Liver (tissue), 8 donors: ENCODE measurements at regions not wholly inside any gene's neighbourhood (a gene's known extent, or its start where the extent isn't known, plus 50 kb on each side); places are given as distances from the start of the nearest gene placed in this dataset.

Experiments
- DNase-seq: peaks from one replicate; pipeline ENCODE4 v3.0.0-alpha.2; 2017; ENCODE audit warnings: low spot score
- H3K27ac ChIP-seq, 2 donors: one replicate each; pipeline ENCODE4 v1.7.0; 2013; ENCODE audit warnings: inconsistent platforms in 2 of 2, low read length in 2 of 2, control low read depth in 1 of 2, low read depth in 1 of 2, mild to moderate bottlenecking in 1 of 2
- H3K27me3 ChIP-seq, 4 donors: one replicate each; pipeline versions ENCODE4 v1.6.1 to v1.7.0; 2013; ENCODE audit warnings: low read length in 3 of 4, inconsistent platforms in 1 of 4, mild to moderate bottlenecking in 1 of 4, moderate library complexity in 1 of 4; ENCODE audit not compliant: control insufficient read depth in 4 of 4, insufficient read depth in 4 of 4
- H3K36me3 ChIP-seq, 4 donors: one replicate each; pipeline versions ENCODE4 v1.6.1 to v1.7.0; 2013; ENCODE audit warnings: low read length in 3 of 4, mild to moderate bottlenecking in 3 of 4, low read depth in 1 of 4, moderate library complexity in 1 of 4; ENCODE audit not compliant: control insufficient read depth in 4 of 4, insufficient read depth in 3 of 4
- H3K4me1 ChIP-seq, 4 donors: one replicate each; pipeline versions ENCODE4 v1.6.1 to v1.7.0; 2013; ENCODE audit warnings: low read length in 3 of 4, mild to moderate bottlenecking in 3 of 4, moderate library complexity in 1 of 4; ENCODE audit not compliant: control insufficient read depth in 4 of 4, insufficient read depth in 4 of 4
- H3K4me3 ChIP-seq, 3 donors: one replicate each; pipeline versions ENCODE4 v1.6.1 to v1.7.0; 2013; ENCODE audit warnings: low read length in 3 of 3, control low read depth in 1 of 3, low read depth in 1 of 3, mild to moderate bottlenecking in 1 of 3
- H3K9ac ChIP-seq, 2 donors: one replicate each; pipeline ENCODE4 v1.7.0; 2013; ENCODE audit warnings: low read length in 2 of 2, mild to moderate bottlenecking in 2 of 2, moderate library complexity in 2 of 2, control low read depth in 1 of 2, low read depth in 1 of 2
- H3K9me3 ChIP-seq, 4 donors: one replicate each; pipeline versions ENCODE4 v1.6.1 to v1.7.0; 2013; ENCODE audit warnings: low read length in 3 of 4; ENCODE audit not compliant: control insufficient read depth in 4 of 4
- EGR1 ChIP-seq, 2 donors: IDR thresholded peaks; 2 replicates each; pipeline ENCODE4 v1.6.1; 2016 to 2018; ENCODE audit warnings: antibody characterized with exemption in 2 of 2, low read depth in 2 of 2
- FOXA1 ChIP-seq: IDR thresholded peaks from 2 replicates; pipeline ENCODE4 v1.6.1; 2016; ENCODE audit warnings: antibody characterized with exemption
- FOXA2 ChIP-seq: IDR thresholded peaks from 2 replicates; pipeline ENCODE4 v1.6.1; 2016; ENCODE audit warnings: antibody characterized with exemption
- GABPA ChIP-seq, 2 donors: IDR thresholded peaks in 1 of 2; conservative IDR thresholded peaks in 1 of 2; 2 replicates each; pipeline ENCODE4 v1.6.1; 2016; ENCODE audit warnings: antibody characterized with exemption in 2 of 2, mild to moderate bottlenecking in 1 of 2, moderate library complexity in 1 of 2
- HNF4A ChIP-seq, 2 donors: conservative IDR thresholded peaks; 2 replicates each; pipeline ENCODE4 v1.6.1; 2016; ENCODE audit warnings: antibody characterized with exemption in 2 of 2, mild to moderate bottlenecking in 2 of 2
- HNF4G ChIP-seq: IDR thresholded peaks from 2 replicates; pipeline ENCODE4 v1.6.1; 2016; ENCODE audit warnings: antibody characterized with exemption
- JUND ChIP-seq, 2 donors: IDR thresholded peaks; 2 replicates each; pipeline ENCODE4 v1.6.1; 2016; ENCODE audit warnings: antibody characterized with exemption in 2 of 2
- NR2F2 ChIP-seq: IDR thresholded peaks from 2 replicates; pipeline ENCODE4 v1.6.1; 2016; ENCODE audit warnings: antibody characterized with exemption
- RAD21 ChIP-seq, 2 donors: IDR thresholded peaks; 2 replicates each; pipeline ENCODE4 v1.6.1; 2016; ENCODE audit warnings: antibody characterized with exemption in 2 of 2, mild to moderate bottlenecking in 2 of 2
- RXRA ChIP-seq, 2 donors: IDR thresholded peaks; 2 replicates each; pipeline ENCODE4 v1.6.1; 2017 to 2018; ENCODE audit warnings: antibody characterized with exemption in 2 of 2, mild to moderate bottlenecking in 1 of 2
- SP1 ChIP-seq: IDR thresholded peaks from 2 replicates; pipeline ENCODE4 v1.6.1; 2018; ENCODE audit warnings: antibody characterized with exemption, mild to moderate bottlenecking
- TAF1 ChIP-seq: conservative IDR thresholded peaks from 2 replicates; pipeline ENCODE4 v1.6.1; 2016; ENCODE audit warnings: antibody characterized with exemption, mild to moderate bottlenecking
- YY1 ChIP-seq: IDR thresholded peaks from 2 replicates; pipeline ENCODE4 v1.6.1; 2016; ENCODE audit warnings: antibody characterized with exemption, mild to moderate bottlenecking
- WGBS: extraction: QIAGEN DNeasy Blood & Tissue Kit; methylation state at CpG from one replicate; pipeline ENCODE4 v1.1.7; 2013; 5-methylcytosine and 5-hydroxymethylcytosine counted together
- TF ChIP-seq, protein P1 (sequence below): IDR thresholded peaks from 2 replicates; pipeline ENCODE4 v1.6.1; 2016; ENCODE audit warnings: antibody characterized with exemption
- TF ChIP-seq, protein P2 (sequence below): fragments of 150-350 bp; IDR thresholded peaks from 2 replicates; pipeline ENCODE4 v1.5.1; 2017; ENCODE audit warnings: improper control_type of control experiment, low read depth, low read length; ENCODE audit not compliant: missing input control
- TF ChIP-seq, protein P3 (sequence below): IDR thresholded peaks from 2 replicates; pipeline ENCODE4 v1.6.1; 2016; ENCODE audit warnings: antibody characterized with exemption
- TF ChIP-seq, protein P4 (sequence below): IDR thresholded peaks from 2 replicates; pipeline ENCODE4 v1.6.1; 2016; ENCODE audit warnings: antibody characterized with exemption
- TF ChIP-seq, protein P5 (sequence below): IDR thresholded peaks from 2 replicates; pipeline ENCODE4 v1.6.1; 2016; ENCODE audit warnings: antibody characterized with exemption, mild to moderate bottlenecking
- donor health status: healthy.
- donor health status: healthy.
- donor health status: healthy.
- donor health status: healthy.
- donor health status: healthy.

DNA sequence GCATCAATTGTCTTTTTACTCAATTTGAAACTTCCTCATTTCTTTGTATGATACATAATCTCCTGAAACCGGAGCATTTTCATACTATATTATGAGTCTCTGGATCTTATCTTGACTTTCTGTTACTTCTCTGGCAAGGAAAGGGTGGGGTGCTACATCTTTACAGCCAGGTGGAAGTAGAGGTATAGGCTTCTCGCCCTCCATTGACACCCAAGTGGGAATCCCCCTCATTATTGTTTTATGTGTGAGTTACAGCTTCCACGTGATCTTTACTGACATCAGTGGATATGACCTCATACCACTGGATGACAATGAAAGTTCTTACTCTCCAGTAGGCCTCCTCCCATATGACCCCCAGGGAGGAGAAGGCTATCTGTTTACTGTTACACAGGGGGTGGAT is 262.1 kb upstream of the DACH1 start:
- Histone ChIP-seq H3K4me1 (no peaks in the 10 kb centered on the region), H3K9ac (no peak overlapping the region), H3K4me3 (no peak overlapping the region), H3K36me3 (no peaks in the 10 kb centered on the region), H3K27ac (no peak overlapping the region), H3K9me3 (no peaks in the 10 kb centered on the region), H3K27me3 (no peaks in the 10 kb centered on the region)
- TF ChIP-seq, protein P1, sequence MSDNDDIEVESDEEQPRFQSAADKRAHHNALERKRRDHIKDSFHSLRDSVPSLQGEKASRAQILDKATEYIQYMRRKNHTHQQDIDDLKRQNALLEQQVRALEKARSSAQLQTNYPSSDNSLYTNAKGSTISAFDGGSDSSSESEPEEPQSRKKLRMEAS: no peak
- no peak for TF ChIP-seq HNF4G
- no peak for TF ChIP-seq GABPA (IDR thresholded peaks at IDR 0.05 in 1 of 2, conservative IDR thresholded peaks at IDR 0.05 in 1 of 2)
- TF ChIP-seq, protein P2, sequence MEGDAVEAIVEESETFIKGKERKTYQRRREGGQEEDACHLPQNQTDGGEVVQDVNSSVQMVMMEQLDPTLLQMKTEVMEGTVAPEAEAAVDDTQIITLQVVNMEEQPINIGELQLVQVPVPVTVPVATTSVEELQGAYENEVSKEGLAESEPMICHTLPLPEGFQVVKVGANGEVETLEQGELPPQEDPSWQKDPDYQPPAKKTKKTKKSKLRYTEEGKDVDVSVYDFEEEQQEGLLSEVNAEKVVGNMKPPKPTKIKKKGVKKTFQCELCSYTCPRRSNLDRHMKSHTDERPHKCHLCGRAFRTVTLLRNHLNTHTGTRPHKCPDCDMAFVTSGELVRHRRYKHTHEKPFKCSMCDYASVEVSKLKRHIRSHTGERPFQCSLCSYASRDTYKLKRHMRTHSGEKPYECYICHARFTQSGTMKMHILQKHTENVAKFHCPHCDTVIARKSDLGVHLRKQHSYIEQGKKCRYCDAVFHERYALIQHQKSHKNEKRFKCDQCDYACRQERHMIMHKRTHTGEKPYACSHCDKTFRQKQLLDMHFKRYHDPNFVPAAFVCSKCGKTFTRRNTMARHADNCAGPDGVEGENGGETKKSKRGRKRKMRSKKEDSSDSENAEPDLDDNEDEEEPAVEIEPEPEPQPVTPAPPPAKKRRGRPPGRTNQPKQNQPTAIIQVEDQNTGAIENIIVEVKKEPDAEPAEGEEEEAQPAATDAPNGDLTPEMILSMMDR: no peak
- no peak for TF ChIP-seq EGR1 (IDR thresholded peaks at IDR 0.05; ENCODE audit: low read depth in 2 of 2)
- no peak for TF ChIP-seq FOXA1
- TF ChIP-seq SP1: no peak
- no peak for TF ChIP-seq HNF4A (conservative IDR thresholded peaks at IDR 0.05)
- WGBS: 54% methylated on average over 3 of the region's 3 CpGs
- DNase-seq: no peak

DNA sequence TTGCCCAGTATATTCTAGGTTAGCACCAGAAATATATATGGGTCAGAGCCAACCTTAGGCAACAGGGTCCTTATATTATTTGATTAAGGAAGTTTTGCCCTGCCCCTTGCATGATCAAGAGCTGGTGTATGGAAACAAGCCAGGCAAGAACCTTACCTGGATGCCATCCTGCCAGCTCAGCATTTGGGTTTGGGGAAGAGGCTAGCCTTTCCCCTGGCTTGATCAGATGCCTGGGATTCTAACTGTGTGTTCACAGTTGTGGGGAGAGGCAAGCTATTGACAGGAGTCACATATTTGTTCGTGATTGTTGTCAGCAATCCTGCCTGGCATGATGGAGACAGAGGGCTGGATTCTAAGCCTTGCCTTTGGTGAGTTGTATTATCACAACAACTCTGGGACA is 260.0 kb upstream of the DACH1 start:
- Histone ChIP-seq H3K9me3 (no peaks in the 10 kb centered on the region), H3K4me3 (no peak overlapping the region), H3K4me1 (no peaks in the 10 kb centered on the region), H3K9ac (no peak overlapping the region), H3K27me3 (no peaks in the 10 kb centered on the region), H3K36me3 (no peaks in the 10 kb centered on the region), H3K27ac (no peak overlapping the region)
- 33% methylated on average over 1 of the region's 1 CpG for WGBS
- DNase-seq: no peak
- TF ChIP-seq FOXA2 (no peak), RXRA (IDR thresholded peaks at IDR 0.05) (no peak), TAF1 (no peak), EGR1 (IDR thresholded peaks at IDR 0.05; ENCODE audit: low read depth in 2 of 2) (no peak), JUND (IDR thresholded peaks at IDR 0.05) (no peak), FOXA1 (no peak), YY1 (no peak), NR2F2 (no peak), HNF4A (conservative IDR thresholded peaks at IDR 0.05) (no peak), RAD21 (IDR thresholded peaks at IDR 0.05) (no peak), HNF4G (no peak), GABPA (IDR thresholded peaks at IDR 0.05 in 1 of 2, conservative IDR thresholded peaks at IDR 0.05 in 1 of 2) (no peak), SP1 (no peak)
- TF ChIP-seq, protein P1: no peak
- TF ChIP-seq, protein P3, sequence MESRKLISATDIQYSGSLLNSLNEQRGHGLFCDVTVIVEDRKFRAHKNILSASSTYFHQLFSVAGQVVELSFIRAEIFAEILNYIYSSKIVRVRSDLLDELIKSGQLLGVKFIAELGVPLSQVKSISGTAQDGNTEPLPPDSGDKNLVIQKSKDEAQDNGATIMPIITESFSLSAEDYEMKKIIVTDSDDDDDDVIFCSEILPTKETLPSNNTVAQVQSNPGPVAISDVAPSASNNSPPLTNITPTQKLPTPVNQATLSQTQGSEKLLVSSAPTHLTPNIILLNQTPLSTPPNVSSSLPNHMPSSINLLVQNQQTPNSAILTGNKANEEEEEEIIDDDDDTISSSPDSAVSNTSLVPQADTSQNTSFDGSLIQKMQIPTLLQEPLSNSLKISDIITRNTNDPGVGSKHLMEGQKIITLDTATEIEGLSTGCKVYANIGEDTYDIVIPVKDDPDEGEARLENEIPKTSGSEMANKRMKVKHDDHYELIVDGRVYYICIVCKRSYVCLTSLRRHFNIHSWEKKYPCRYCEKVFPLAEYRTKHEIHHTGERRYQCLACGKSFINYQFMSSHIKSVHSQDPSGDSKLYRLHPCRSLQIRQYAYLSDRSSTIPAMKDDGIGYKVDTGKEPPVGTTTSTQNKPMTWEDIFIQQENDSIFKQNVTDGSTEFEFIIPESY: no peak
- TF ChIP-seq, protein P2: no peak
- TF ChIP-seq, protein P4, sequence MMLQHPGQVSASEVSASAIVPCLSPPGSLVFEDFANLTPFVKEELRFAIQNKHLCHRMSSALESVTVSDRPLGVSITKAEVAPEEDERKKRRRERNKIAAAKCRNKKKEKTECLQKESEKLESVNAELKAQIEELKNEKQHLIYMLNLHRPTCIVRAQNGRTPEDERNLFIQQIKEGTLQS: no peak
- TF ChIP-seq, protein P5, sequence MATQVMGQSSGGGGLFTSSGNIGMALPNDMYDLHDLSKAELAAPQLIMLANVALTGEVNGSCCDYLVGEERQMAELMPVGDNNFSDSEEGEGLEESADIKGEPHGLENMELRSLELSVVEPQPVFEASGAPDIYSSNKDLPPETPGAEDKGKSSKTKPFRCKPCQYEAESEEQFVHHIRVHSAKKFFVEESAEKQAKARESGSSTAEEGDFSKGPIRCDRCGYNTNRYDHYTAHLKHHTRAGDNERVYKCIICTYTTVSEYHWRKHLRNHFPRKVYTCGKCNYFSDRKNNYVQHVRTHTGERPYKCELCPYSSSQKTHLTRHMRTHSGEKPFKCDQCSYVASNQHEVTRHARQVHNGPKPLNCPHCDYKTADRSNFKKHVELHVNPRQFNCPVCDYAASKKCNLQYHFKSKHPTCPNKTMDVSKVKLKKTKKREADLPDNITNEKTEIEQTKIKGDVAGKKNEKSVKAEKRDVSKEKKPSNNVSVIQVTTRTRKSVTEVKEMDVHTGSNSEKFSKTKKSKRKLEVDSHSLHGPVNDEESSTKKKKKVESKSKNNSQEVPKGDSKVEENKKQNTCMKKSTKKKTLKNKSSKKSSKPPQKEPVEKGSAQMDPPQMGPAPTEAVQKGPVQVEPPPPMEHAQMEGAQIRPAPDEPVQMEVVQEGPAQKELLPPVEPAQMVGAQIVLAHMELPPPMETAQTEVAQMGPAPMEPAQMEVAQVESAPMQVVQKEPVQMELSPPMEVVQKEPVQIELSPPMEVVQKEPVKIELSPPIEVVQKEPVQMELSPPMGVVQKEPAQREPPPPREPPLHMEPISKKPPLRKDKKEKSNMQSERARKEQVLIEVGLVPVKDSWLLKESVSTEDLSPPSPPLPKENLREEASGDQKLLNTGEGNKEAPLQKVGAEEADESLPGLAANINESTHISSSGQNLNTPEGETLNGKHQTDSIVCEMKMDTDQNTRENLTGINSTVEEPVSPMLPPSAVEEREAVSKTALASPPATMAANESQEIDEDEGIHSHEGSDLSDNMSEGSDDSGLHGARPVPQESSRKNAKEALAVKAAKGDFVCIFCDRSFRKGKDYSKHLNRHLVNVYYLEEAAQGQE: no peak
